AG20443 (cell line): ENCODE measurements at regions not wholly inside any gene's neighbourhood (a gene's known extent, or its start where the extent isn't known, plus 50 kb on each side); places are given as distances from the start of the nearest gene placed in this dataset.
"Not testable (repeated sequence)": the region's sequence is repeated elsewhere in the genome, so short reads cannot be mapped to it uniquely, and the experiment has no call there.

ENCODE experiments used
- DNase-seq: peaks from one replicate; pipeline ENCODE4 v3.0.0; 2012; ENCODE audit warnings: low spot score, mixed read lengths

DNA sequence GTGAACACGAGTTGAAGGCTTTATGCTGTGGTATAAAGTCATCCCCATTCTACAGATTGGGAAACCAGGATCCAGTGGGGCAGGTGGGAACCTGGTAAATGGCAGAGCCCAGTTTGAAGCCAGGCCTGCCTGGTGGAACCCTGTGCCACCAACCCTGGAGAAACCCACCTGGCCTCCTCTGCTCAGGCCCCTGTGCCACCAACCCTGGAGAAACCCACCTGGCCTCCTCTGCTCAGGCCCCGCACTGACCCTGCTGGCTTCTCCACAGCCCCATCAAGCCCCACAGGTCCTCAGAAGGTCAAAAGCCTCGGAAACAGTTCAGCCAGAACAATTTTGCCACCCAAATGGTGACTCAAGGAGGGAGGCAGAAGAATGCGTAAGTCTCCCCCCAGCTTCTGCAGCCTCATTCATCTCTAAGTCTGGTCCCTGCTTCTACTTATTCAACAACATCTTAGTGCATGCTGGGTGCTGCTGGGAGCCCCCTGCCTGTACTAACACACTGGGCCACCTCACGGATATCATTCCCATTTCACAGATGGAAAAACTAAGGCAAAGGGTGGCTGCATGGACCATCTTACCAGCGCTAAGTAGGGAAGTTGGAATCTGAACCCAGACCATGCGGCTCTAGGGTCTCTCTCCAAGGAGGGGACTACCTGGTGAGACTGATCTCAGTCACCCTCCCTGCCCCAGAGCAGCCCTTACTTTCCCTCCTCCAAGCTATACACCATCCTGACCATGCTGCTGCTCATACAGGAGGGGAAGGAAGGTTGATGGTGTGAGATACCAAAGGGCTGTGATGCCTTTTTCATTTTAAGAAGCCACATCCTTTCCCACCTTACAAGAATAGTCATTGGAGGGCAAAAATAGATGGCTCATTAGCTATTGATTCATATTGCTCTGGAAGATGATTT is 93.7 kb upstream of the ID2 start:
- no peak for DNase-seq

DNA sequence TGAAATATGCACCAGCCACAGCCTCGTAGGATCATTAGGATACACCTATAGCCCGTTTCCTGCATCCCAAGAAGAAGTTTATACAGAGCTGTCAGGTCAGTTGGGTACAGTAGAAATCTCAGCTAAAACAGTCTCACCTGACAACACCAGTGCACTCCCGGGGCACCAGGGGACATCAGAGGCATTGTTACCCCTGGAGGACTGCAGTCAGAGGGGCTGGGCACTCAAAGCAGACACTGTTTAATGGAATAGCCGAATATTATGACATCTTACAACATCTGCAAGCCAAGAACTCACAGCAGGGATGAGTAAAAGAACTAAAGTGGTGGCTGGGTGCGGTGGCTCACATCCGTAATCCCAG is 93.0 kb upstream of the ID2 start:
- DNase-seq, result no peak

DNA sequence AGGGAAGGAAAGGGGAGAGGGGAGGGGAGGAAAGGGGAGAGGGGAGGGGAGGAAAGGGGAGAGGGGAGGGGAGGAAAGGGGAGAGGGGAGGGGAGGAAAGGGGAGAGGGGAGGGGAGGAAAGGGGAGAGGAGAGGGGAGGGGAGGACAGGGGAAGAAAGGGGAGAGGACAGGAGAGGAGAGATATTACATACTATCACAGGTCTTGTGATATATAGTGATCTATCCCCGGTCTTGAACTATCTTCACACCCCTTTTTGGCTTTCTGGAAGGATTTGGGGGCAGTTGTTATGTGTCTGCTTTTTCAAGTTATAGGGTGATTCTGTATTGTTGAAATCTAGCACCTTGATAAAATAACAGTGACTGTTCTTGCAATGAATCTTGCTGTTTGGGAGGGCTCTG is 92.1 kb upstream of the ID2 start:
- no peak for DNase-seq

DNA sequence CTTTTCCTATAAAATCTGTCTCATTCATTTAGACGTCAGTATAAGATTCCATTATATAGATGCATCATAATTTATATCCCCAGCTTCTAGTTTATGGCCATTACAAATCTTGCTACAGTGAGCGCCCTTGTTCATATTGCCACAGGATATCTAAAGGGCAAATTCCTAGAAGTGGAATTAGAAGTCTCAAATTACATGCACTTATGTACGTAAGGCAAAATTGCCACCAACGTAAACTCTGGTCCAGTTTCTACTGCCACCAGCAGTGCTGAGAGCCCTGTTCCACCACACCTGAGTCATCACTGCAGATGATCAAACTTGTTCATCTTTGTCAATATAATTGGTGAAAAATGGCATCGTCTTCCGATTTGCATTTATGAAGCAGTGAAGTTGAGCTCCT is 90.9 kb upstream of the ID2 start:
- no peak for DNase-seq

DNA sequence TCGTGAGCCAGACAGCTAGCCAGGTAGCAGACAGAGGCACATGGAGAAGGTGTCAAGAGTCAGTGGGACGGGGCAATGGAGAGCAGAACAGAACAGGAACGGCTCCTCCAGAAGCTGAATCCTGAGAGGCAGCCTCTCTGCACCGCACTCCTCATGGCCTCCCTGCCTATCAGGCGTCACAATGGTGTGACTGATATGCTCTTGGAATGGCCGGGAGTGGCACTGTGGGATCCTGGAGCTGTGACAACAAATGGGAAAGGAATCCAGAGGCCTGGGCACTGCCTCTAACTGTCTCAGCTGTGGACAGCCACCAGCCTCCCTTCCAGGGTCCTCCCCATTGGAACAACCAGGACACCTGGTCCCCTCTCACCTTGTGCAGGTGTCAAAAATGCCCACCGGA is 89.1 kb upstream of the ID2 start:
- no peak for DNase-seq

DNA sequence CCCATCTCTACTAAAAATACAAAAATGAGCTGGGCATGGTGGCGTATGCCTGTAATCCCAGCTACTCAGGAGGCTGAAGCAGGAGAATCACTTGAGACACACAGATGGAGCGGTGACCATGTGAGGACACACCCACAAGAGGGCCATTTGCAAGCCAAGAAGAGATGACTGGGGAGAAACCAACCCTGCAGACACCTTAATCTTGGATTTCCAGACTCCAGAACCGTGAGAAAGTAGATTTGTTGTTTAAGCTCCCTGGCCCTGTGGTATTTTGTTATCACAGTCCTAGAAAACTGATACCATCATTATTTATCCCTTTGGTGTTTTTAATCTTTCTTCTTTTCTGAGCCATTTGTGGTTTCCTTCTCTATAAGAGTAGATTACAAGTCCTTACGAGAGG is 88.6 kb upstream of the ID2 start:
- DNase-seq, result no peak

DNA sequence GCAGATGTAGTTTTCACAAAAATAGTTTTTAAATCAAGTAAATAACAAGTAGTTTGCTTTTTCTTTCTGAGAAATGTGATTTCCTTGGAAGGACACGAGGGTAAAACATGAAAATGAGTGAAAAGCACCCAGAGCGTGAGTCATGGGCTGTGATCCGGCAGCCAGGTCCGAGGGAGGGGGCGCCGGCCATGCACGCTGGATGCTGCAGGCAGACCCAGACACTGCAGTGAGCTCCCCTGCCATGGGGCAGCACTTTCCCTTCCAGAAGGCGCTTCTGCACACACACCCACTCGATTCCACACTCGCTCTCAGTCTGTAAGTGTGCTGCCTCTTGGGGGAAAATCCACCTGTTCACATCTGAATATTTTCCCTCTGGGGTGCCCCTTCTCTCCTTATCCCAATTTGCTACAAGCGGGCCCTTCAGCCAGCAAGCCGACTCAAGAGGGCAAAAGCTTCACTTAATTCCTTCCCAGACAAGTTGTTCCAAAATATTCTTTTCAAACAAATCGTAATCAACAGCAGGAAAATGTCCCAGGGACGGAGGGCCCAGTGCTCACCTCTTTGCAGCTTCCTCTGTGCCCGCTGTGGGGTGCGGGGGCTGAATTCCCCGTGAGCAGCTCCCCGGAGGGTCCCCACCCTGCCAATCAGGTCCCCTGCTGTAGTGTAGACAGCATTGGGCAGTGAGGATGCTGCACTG is 87.0 kb upstream of the ID2 start:
- no peak for DNase-seq

DNA sequence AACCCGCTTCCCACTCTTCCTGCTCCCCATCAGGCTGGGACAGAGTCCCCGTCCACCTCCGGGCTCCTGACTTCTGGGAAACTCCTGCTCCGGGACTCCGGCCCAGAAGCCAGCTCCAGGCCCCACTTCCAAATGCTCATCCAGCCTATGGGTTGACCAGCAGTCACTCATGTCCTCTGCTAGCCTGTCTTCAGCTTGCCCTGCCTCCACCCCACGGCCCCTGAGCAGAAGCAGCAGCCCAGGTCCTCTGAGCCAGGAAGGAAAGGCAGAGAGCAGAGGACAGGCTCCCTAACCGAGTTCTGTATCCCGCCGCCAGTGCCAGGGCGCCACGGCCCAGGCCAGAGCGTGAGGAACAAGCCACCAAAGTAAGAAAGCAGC is 86.4 kb upstream of the ID2 start:
- no peak for DNase-seq

DNA sequence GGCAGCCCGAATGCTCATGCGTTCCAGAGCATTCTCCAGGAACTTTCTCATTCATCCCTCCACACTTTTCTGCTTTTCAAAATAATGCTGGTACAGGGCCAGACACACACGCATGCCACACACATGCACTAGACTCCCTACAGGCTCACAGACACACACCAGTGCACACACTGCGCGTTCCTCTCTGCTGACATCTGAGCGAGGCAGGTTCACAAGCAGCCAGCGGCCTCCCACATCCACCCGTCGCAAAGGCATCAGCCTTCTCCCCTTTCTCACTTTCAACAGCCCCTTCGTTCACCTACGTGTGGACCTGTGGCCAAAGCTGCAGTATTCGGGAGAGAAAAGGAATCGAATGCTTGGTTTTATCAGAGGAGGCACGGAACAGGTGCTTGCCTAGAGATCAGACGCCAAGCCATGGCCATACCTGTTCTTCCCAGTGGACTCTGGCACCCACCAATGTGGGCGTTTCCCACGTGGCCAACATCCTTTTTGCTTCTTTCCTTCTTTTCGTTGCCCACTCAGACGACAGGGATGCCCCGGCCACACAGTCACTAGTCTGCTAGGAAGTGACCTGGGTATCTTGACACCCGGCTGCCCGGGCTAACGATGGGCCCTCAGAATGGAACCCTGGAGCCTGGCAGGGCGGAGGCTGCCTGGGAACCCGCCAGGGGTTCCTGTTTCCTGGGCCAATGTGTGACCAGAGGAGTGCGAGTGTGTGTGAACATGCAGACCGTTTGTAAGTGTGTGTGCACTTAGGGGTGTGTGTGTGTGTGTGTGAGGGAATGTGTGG is 85.8 kb upstream of the ID2 start:
- no peak for DNase-seq

DNA sequence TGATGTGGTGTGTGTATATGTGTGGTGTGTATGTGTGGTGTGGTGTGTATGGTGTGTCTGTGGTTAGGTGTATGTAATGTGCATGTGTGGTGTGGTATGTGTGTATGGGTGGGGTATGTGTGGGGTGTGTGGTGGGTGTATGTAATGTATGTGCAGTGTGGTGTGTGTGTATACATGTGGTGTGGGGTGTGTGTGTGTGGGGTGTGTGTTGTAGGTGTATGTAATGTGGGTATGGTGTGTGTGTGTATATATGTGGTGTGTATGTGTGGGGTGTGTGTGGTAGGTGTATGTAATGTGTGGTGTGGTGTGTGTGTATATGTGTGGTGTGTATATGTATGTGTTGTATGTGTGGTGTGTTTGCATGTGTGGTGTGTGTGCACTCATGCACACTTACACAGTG is 84.8 kb upstream of the ID2 start:
- no peak for DNase-seq

DNA sequence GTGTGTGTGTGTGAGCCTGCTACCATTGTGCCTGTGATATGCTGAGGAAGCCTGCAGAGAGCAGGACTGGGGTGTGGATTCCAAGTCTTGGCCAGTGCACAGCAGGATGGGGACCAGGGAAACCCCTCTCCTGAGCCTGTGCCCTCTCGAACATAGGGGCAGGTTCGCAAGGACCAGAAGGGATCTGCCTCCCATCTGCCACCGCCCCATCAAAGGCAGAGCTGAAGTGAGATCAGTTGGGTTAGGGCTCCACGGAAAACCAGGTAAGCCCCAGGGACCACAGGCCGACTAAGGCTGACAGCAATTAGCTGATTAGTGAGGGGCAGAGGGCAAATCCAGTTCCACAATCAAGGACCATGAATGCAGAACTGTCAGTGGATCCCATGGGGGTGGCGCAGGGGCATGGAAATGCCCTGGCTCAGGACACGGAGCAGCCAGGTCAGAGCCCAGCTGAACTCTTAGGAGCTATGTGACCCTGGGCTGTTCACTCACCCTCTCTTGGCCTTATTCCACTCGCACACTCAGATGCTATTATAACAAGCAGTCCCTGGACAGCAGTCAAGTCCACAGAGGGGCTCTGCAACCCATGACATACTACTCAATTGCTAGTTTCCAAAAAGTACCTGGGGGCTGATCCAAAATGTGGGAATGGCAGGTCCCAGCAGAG is 84.2 kb upstream of the ID2 start:
- DNase-seq, result no peak

DNA sequence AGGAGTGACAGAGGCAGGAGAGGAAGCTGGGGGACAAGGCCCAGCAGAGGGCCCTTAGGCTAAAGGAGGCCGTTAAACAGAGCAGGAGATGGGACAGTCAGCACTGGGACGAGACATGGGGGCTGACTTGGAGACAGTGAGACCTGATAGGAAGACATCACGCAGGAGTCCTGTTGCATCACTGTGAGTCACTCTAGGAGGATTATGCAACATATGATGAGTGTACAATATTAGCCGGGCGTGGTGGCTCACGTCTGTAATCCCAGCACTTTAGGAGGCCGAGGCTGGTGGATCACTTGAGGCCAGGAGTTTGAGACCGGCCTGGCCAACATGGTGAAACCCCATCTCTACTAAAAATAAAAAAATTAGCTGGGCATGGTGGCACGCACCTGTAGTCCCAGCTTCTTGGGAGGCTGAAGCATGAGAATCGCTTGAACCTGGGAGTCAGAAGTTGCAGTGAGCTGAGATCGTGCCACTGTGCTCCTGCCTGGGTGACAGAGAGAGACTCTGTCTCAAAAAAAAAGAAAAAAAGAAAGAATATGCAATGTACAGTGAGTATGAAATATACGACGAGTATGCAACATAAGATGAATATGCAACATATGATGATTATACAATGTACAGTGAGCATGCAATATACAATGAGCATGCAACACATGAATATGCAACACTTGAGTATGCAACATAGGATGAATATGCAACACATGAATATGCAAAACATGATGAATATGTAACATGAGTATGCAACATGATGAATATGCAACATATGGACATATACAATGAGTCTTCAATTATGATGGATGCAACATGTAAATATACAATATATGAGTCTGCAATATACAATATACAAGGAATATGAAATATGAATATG is 83.3 kb upstream of the ID2 start:
- DNase-seq, result peak; percentile 91

DNA sequence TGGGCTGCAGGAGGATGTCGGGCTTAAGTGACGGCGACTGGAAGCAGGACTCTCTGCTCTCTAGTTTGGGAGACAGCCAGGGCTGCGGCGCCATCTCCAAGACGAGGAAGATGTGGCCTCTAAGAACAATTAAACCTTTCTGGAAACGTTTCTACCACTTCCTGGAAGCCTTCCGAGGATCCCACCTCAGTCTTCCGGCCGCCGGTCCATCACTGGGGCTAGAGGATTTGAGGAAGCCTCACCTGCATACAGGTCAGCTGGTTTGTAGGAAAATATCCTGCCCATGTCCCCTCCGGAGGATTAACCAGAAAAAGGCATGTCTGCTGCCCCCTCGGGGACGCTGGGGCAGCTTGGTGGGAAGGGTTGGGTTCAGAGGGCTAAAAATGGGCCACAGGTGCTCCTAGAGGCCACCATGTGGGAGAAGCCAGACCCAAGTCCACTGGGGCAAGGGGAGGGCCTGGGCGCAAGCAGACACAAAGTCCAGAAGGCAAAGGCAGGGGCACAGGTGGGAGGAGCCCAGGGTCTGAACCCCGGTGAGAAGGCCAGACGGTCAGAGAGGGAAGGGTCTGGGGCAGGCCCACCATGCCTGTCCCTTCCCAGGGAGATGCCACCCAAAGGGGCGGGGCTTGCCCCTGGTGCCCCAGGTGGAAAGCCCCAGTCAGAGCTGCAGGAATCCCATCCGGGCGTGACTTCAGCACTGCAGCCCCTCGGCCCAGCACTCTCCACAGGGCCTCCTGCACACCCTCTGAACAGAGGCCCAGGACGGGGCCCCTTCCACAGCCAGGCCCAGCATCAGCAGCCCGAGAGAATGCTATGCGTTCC is 82.2 kb upstream of the ID2 start:
- no peak for DNase-seq

DNA sequence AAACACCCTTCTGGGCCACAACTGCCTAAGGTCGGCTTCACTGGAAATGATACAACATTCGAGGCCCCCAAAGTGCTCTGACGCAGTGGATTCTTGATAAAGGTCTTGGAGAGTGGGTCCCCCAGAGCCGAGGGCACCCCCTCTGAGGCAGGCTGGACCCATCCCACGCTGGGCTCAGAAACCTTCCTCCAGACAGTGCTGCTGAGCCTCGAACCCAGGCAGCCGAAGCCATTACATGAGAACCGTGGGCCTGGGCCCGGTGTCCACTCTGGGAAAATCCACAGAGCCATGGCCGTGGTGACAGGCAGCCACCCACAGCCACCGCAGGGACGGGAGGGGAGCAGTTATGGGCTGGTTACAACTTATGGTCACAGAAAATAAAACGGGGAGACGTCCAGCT is 81.4 kb upstream of the ID2 start:
- no peak for DNase-seq

DNA sequence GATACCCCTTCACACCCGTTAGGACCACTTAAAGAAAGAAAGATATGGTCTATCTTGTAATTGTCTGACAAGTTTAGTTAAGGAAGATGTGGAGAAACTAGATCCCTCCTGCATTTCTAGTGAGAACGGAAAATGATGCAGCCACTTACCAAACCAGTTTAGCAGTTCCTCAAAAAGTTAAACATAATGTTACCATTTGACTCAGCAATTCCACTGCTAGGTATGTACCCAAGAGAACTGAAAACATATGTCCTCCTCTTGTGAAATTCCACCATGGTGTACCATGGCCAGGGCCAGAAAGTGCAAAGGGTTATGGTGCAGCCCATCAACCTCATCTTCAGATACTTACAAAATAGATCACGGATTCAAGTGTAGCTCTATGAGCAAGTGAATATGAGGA is 79.0 kb upstream of the ID2 start:
- DNase-seq, result no peak

DNA sequence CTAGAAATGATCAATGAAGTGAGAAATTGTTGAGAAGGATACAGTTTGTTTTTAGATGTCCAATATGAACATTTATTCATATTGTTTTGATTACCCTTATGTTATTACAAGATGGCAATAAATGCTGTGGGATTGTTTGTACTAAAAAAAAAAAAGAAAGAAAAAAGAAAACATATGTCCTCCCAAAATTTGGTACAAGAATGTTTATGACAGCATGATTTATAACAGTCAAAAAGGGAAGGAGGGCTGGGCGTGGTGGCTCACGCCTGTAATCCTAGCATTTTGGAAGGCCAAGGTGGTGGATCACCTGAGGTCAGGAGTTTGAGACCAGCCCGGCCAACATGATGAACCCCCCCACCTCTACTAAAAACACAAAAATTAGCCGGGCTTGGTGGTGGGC is 78.5 kb upstream of the ID2 start:
- DNase-seq, result not testable (repeated sequence)

DNA sequence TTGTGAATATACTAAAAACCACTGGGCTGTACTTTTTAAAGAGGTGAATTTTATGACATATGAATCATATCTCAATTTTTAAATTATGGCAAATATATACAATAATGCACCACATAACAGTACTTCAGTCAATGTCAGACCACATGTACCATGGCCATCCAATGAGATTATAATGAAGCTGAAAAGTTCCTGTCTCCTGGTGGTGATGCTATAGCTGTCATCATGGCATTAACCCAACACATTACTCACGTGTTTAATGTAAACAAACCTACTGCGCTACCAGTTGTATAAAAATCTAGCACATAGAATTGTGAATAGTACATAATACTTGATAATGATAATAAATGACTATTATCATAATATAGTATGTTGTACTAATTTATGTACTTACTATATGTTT is 77.6 kb upstream of the ID2 start:
- no peak for DNase-seq

DNA sequence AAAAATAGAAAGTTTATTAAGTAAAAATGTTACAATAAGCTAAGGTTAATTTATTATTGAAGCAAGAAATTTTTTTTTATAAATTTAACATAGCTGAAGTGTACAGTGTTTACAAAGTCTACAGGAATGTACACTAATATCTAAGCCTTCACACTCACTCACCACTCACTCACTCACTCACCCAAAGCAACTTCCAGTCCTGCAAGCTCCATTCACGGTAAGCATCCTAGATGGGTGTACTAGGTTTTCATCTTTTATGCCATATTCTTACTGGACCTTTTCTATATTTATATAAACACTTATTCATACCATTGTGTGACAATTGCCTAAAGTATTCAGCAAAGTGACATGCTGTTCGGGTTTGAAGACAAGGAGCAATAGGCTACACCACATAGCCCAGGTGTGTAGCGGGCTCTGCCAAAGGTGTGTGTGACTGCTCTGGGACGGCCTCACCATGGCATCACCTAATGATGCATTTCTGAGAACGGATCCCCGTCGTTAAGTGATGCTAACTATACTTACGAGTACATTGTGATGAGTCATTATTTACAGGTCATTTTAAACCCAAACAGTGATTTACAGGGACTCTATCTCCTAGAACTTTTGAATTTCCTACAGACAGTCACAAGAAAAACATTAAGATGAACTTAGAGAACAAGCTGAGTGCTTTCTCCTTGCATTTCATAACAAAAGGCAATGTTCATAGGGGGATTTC is 76.3 kb upstream of the ID2 start:
- DNase-seq, result no peak

DNA sequence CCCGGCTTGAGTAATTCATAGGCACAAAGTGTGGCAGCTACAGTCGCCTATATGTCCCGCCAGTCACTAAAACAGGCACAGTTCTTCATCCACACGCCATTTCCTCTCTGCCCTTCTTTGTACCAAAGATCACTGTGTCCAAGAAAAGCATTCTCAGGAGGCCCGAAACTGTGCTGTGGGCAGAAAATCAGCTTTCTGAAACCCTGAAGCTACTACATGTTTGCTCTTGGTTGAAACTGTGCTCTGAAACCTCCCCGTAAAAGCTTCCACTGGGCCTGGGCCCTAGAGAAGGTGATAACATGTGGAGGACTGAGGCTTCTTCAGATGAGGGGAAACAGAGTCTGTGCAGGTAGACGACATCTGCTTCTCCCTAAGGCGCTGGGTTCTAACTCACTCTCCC is 75.6 kb upstream of the ID2 start:
- DNase-seq, result no peak
